Erythroblast (primary cell): ENCODE measurements at regions not wholly inside any gene's neighbourhood (a gene's known extent, or its start where the extent isn't known, plus 50 kb on each side); places are given as distances from the start of the nearest gene placed in this dataset.

Source experiments
- GATA1 ChIP-seq: IDR thresholded peaks from 2 replicates; pipeline ENCODE4 v1.6.1; 2011; ENCODE audit warnings: low read depth, mild to moderate bottlenecking, control low read depth, low read length, moderate library complexity
- POLR2A ChIP-seq: IDR thresholded peaks from 2 replicates; pipeline ENCODE4 v1.6.1; 2011; ENCODE audit warnings: mild to moderate bottlenecking, low read length

DNA sequence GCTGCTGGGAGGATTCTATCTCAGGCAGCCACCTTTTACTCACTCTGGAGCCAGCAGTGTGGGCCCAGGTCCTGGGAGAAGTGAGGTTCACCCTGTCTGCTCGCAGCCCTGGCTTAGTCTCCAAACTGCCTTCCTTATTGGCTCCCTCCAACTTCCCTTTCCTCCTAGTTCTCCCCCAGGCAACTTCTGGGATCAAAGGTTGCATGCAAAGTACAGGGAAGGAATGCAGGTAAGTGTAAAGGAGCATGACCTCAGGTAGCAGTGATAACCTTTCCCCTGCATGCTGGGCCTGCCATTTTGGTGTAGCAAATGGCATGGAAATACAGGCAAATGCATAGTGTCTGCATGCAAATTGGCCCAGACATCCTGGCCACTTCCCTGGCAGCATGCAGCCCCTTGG is 53.8 kb upstream of the ARAP3 start:
- TF ChIP-seq POLR2A (no peak), GATA1 (no peak)
